HepG2 (cell line): ENCODE measurements at regions not wholly inside any gene's neighbourhood (a gene's known extent, or its start where the extent isn't known, plus 50 kb on each side); places are given as distances from the start of the nearest gene placed in this dataset.

Experiments used
- ATAC-seq: fragments of 200-7000 bp; cut with Tn5 transposase; 3 replicates; pipeline ENCODE4 v1.9.1; 2020; ENCODE audit warnings: mild to moderate bottlenecking, moderate library complexity
- BruUV-seq: library from RNA; stranded (reverse); fragments of 400-500 nt; replicated peaks from 2 replicates; lab custom pipeline; 2021; lab: Mats Ljungman, UMichigan
- CTCF ChIA-PET: fragments of 300-600 bp; formaldehyde crosslinking; extraction: SDS; loops from one replicate; lab custom pipeline; 2021; ENCODE audit warnings: low total read pairs, inconsistent platforms, low intra/inter-chr PET ratio; lab: Yijun Ruan, JAX
- POLR2A ChIA-PET: fragments of 350-600 bp; sonication (Branson Sonifier 250); formaldehyde crosslinking; loops from one replicate; lab custom pipeline; 2020; ENCODE audit warnings: antibody characterized with exemption, inconsistent platforms; lab: Yijun Ruan, JAX
- DNase-seq: peaks from one replicate; pipeline ENCODE4 v3.0.0-alpha.2; 2015; ENCODE audit warnings: low spot score
- FAIRE-seq: peaks from 3 replicates; lab custom pipeline; 2011; peaks lifted over from hg19 to GRCh38; lab: Jason Lieb, UNC
- H2AFZ ChIP-seq: one replicate; pipeline ENCODE4 v1.6.1; 2011; ENCODE audit warnings: low read length, inconsistent platforms
- H3K27ac ChIP-seq: fragments of 300-600 bp; 3 replicates; pipeline ENCODE4 v1.8.0; 2011; ENCODE audit warnings: mixed run types, mild to moderate bottlenecking, mixed read lengths, low read length, inconsistent platforms; ENCODE audit not compliant: insufficient read depth; ENCODE audit errors: extremely low read length
- H3K27me3 ChIP-seq, 2 experiments: fragments of 200-600 bp in 1 of 2; 2 replicates in 1 of 2; 3 replicates in 1 of 2; pipeline versions ENCODE4 v1.6.0 to v1.8.0; 2011; ENCODE audit warnings: low read length in 2 of 2, mild to moderate bottlenecking in 2 of 2, moderate library complexity in 2 of 2, inconsistent platforms in 1 of 2; ENCODE audit not compliant: insufficient read depth in 2 of 2, control insufficient read depth in 1 of 2
- H3K36me3 ChIP-seq, 2 experiments: fragments of 200-600 bp in 1 of 2; replicated peaks in 1 of 2; 2 replicates in 1 of 2; 3 replicates in 1 of 2; pipeline versions ENCODE4 v1.5.1 to v1.8.0; 2011; ENCODE audit warnings: low read length in 2 of 2, inconsistent platforms in 1 of 2; ENCODE audit not compliant: insufficient read depth in 2 of 2, control insufficient read depth in 1 of 2
- H3K4me1 ChIP-seq: 2 replicates; pipeline ENCODE4 v1.5.1; 2012; ENCODE audit warnings: low read length, inconsistent platforms; ENCODE audit not compliant: insufficient read depth
- H3K4me2 ChIP-seq: 2 replicates; pipeline ENCODE4 v1.6.0; 2011; ENCODE audit warnings: low read depth, low read length, inconsistent platforms
- H3K4me3 ChIP-seq, 3 experiments: fragments of 200-600 bp in 1 of 3; sonication (generic), shearing (Covaris generic) in 1 of 3; replicated peaks in 1 of 3; 2 replicates each; pipeline ENCODE4 v1.5.1; 2011 to 2016; ENCODE audit warnings: low read length in 3 of 3, inconsistent platforms in 2 of 3, low read depth in 2 of 3, mild to moderate bottlenecking in 2 of 3, control low read depth in 1 of 3, mixed read lengths in 1 of 3; ENCODE audit not compliant: insufficient read depth in 1 of 3
- H3K79me2 ChIP-seq: one replicate; pipeline ENCODE4 v1.6.1; 2011; ENCODE audit warnings: low read length, inconsistent platforms; ENCODE audit not compliant: insufficient read depth
- H3K9ac ChIP-seq: 2 replicates; pipeline ENCODE4 v1.6.0; 2011; ENCODE audit warnings: mild to moderate bottlenecking, low read depth, low read length, inconsistent platforms; ENCODE audit not compliant: insufficient read depth
- H3K9me3 ChIP-seq: 2 replicates; pipeline ENCODE4 v1.5.1; 2012; ENCODE audit warnings: mild to moderate bottlenecking, low read length
- H4K20me1 ChIP-seq: 2 replicates; pipeline ENCODE4 v1.6.0; 2011; ENCODE audit warnings: inconsistent platforms, mild to moderate bottlenecking, low read length, moderate library complexity; ENCODE audit not compliant: insufficient read depth
- CCAR2 ChIP-seq: fragments of 200-400 bp; formaldehyde crosslinking; optimal IDR thresholded peaks from 2 replicates; pipeline ENCODE3; 2018; ENCODE audit warnings: low read depth, mild to moderate bottlenecking, low read length, moderate library complexity
- MAZ ChIP-seq, 2 experiments: sonication (generic) in 1 of 2; formaldehyde crosslinking in 1 of 2; IDR thresholded peaks; 2 replicates each; pipeline versions ENCODE4 v1.5.0 to v1.6.1; 2012 to 2020; ENCODE audit warnings: low read depth in 2 of 2, mild to moderate bottlenecking in 2 of 2, borderline replicate concordance in 1 of 2, improper control_type of control experiment in 1 of 2, low read length in 1 of 2, missing genetic modification reagents in 1 of 2, moderate library complexity in 1 of 2
- SALL2 ChIP-seq: sonication (generic); formaldehyde crosslinking; IDR thresholded peaks from 2 replicates; pipeline ENCODE4 v1.8.1; 2023; ENCODE audit warnings: mild to moderate bottlenecking, missing genetic modification reagents, inconsistent platforms
- SP140L ChIP-seq: sonication (generic); formaldehyde crosslinking; IDR thresholded peaks from 2 replicates; pipeline ENCODE4 v1.4.0; 2020; ENCODE audit warnings: missing genetic modification reagents, borderline replicate concordance
- SRSF1 ChIP-seq: fragments of 200-400 bp; formaldehyde crosslinking; optimal IDR thresholded peaks from 2 replicates; pipeline ENCODE3; 2017; ENCODE audit warnings: mild to moderate bottlenecking, low read depth, low read length, moderate library complexity
- ZMAT3 ChIP-seq: sonication (generic); formaldehyde crosslinking; conservative IDR thresholded peaks from 2 replicates; pipeline ENCODE4 v1.7.0; 2021; ENCODE audit warnings: missing genetic modification reagents
- ZNF75D ChIP-seq: sonication (generic); formaldehyde crosslinking; IDR thresholded peaks from 2 replicates; pipeline ENCODE4 v1.8.1; 2023; ENCODE audit warnings: missing genetic modification reagents, mild to moderate bottlenecking, borderline replicate concordance
- ZNF781 ChIP-seq: sonication (generic); formaldehyde crosslinking; IDR thresholded peaks from 2 replicates; pipeline ENCODE4 v1.5.1; 2020; ENCODE audit warnings: borderline replicate concordance, mild to moderate bottlenecking, missing genetic modification reagents; ENCODE audit errors: not compliant biosample characterization
- ZSCAN30 ChIP-seq: sonication (generic); formaldehyde crosslinking; IDR thresholded peaks from 2 replicates; pipeline ENCODE4 v1.5.0; 2020; ENCODE audit warnings: mild to moderate bottlenecking, missing genetic modification reagents
- WGBS: methylation state at CpG from one replicate; pipeline ENCODE4 v1.1.6; 2017; ENCODE audit warnings: low lambda C conversion rate; 5-methylcytosine and 5-hydroxymethylcytosine counted together
- in situ Hi-C: cut with HindIII; loops from 2 replicates; pipeline ENCODE4 v1.10.0; 2017; ENCODE audit warnings: low pct_unique_long_range_greater_than_20kb; ENCODE audit not compliant: extremely low pct_ligation_motif_present
- intact Hi-C: fragments of 100-400 bp; cut with micrococcal nuclease; formaldehyde crosslinking; loops from one replicate; pipeline ENCODE4 v1.10.0; 2022; ENCODE audit not compliant: unreplicated experiment
- TF ChIP-seq, protein P1 (sequence below): sonication (generic); formaldehyde crosslinking; IDR thresholded peaks from 2 replicates; pipeline ENCODE4 v1.5.0; 2020; ENCODE audit warnings: mild to moderate bottlenecking, low read depth, missing genetic modification reagents, borderline replicate concordance
- TF ChIP-seq, protein P2 (sequence below): IDR thresholded peaks from 2 replicates; pipeline ENCODE4 v1.6.1; 2016
- TF ChIP-seq, protein P3 (sequence below): sonication (generic); formaldehyde crosslinking; IDR thresholded peaks from 2 replicates; pipeline ENCODE4 v1.9.0; 2022; ENCODE audit warnings: low read depth, missing genetic modification reagents
- TF ChIP-seq, protein P4 (sequence below): sonication (generic); formaldehyde crosslinking; IDR thresholded peaks from 2 replicates; pipeline ENCODE4 v1.8.0; 2022; ENCODE audit warnings: mild to moderate bottlenecking, missing genetic modification reagents
- TF ChIP-seq, protein P5 (sequence below): sonication (generic); formaldehyde crosslinking; IDR thresholded peaks from 2 replicates; pipeline ENCODE4 v1.4.0; 2020; ENCODE audit warnings: low read depth, mild to moderate bottlenecking, missing genetic modification reagents

DNA sequence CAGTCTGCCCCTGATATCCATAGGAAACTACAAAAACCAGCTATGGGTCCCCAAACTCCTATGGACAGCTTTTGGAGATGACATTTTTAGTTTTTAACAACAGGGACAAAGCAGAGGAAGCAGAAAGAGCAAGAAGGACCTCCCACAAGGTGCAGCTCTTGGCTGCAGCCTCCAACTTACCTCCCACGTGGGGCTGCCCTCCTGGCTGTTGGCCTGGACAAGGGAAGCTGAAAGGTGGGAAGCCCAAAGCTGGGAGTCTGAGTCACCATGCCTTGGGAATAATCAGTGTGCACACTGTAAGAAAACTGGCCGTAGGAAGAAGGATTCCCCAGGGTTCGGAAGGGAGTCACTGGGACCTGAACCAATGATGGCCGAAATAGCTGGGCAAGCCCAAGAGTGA lies 51.8 kb upstream of the PAX1 start:
- no peak overlapping the region for H3K4me2 ChIP-seq
- no peaks in the 10 kb centered on the region for H3K4me1 ChIP-seq
- 13% methylated on average over 4 of the region's 4 CpGs for WGBS
- in situ Hi-C loops: no loop called here
- H3K27me3 ChIP-seq: peaks cover 0 to 29% of the 10 kb centered on the region in 2 experiments; a peak in 2 of 5 replicates
- no peak for DNase-seq
- POLR2A ChIA-PET: no interaction called here
- TF ChIP-seq, protein P1, sequence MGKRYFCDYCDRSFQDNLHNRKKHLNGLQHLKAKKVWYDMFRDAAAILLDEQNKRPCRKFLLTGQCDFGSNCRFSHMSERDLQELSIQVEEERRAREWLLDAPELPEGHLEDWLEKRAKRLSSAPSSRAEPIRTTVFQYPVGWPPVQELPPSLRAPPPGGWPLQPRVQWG: no peak
- TF ChIP-seq ZMAT3 (CRISPR knock-in tag): no peak
- TF ChIP-seq CCAR2: no peak
- TF ChIP-seq, protein P2, sequence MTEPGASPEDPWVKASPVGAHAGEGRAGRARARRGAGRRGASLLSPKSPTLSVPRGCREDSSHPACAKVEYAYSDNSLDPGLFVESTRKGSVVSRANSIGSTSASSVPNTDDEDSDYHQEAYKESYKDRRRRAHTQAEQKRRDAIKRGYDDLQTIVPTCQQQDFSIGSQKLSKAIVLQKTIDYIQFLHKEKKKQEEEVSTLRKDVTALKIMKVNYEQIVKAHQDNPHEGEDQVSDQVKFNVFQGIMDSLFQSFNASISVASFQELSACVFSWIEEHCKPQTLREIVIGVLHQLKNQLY: no peak
- TF ChIP-seq, protein P3, sequence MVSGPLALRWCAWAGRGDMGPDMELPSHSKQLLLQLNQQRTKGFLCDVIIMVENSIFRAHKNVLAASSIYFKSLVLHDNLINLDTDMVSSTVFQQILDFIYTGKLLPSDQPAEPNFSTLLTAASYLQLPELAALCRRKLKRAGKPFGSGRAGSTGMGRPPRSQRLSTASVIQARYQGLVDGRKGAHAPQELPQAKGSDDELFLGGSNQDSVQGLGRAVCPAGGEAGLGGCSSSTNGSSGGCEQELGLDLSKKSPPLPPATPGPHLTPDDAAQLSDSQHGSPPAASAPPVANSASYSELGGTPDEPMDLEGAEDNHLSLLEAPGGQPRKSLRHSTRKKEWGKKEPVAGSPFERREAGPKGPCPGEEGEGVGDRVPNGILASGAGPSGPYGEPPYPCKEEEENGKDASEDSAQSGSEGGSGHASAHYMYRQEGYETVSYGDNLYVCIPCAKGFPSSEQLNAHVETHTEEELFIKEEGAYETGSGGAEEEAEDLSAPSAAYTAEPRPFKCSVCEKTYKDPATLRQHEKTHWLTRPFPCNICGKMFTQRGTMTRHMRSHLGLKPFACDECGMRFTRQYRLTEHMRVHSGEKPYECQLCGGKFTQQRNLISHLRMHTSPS: no peak
- TF ChIP-seq, protein P4, sequence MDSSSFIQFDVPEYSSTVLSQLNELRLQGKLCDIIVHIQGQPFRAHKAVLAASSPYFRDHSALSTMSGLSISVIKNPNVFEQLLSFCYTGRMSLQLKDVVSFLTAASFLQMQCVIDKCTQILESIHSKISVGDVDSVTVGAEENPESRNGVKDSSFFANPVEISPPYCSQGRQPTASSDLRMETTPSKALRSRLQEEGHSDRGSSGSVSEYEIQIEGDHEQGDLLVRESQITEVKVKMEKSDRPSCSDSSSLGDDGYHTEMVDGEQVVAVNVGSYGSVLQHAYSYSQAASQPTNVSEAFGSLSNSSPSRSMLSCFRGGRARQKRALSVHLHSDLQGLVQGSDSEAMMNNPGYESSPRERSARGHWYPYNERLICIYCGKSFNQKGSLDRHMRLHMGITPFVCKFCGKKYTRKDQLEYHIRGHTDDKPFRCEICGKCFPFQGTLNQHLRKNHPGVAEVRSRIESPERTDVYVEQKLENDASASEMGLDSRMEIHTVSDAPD (CRISPR knock-in tag): no peak
- TF ChIP-seq SRSF1: no peak
- TF ChIP-seq ZNF75D (CRISPR knock-in tag): no peak
- TF ChIP-seq ZNF781 (CRISPR knock-in tag): no peak
- TF ChIP-seq ZSCAN30 (CRISPR knock-in tag): no peak
- no peak for TF ChIP-seq SALL2 (CRISPR knock-in tag)
- TF ChIP-seq, protein P5, sequence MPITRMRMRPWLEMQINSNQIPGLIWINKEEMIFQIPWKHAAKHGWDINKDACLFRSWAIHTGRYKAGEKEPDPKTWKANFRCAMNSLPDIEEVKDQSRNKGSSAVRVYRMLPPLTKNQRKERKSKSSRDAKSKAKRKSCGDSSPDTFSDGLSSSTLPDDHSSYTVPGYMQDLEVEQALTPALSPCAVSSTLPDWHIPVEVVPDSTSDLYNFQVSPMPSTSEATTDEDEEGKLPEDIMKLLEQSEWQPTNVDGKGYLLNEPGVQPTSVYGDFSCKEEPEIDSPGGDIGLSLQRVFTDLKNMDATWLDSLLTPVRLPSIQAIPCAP (CRISPR knock-in tag): no peak
- no peak for TF ChIP-seq SP140L
- TF ChIP-seq MAZ (IDR thresholded peaks at IDR 0.05; ENCODE audit: borderline replicate concordance, low read depth, low read length): no peak
- no peak for TF ChIP-seq MAZ (CRISPR knock-in tag; IDR thresholded peaks at IDR 0.05; ENCODE audit: low read depth)
- TF ChIP-seq, all 625 proteins: peak for 0
- no peaks in the 10 kb centered on the region for H3K79me2 ChIP-seq
- no peak for FAIRE-seq
- CTCF ChIA-PET: no interaction called here
- H3K9me3 ChIP-seq: no peaks in the 10 kb centered on the region
- intact Hi-C loops: no loop called here
- H3K9ac ChIP-seq: no peak overlapping the region
- H4K20me1 ChIP-seq: no peaks in the 10 kb centered on the region
- no peaks in the 10 kb centered on the region for H3K36me3 ChIP-seq
- no peak for ATAC-seq
- no peak overlapping the region for H2AFZ ChIP-seq
- no peak overlapping the region for H3K27ac ChIP-seq
- H3K4me3 ChIP-seq: no peak overlapping the region
- BruUV-seq: no TSS peak
